ENCODE measurements at regions not wholly inside any gene's neighbourhood (a gene's known extent, or its start where the extent isn't known, plus 50 kb on each side); places are given as distances from the start of the nearest gene placed in this dataset.

GRCh38 chr15:96020797-96021196, 309.7 kb upstream of the NR2F2 start:
- TF ChIP-seq CTCF (IDR thresholded peaks at IDR 0.05; ENCODE audit: insufficient read depth, low read length), result no peak
- no peak for TF ChIP-seq POLR2AphosphoS5 (IDR thresholded peaks at IDR 0.05; ENCODE audit: low read depth)
- TF ChIP-seq REST (IDR thresholded peaks at IDR 0.05; ENCODE audit: insufficient replicate concordance, low read depth), result no peak
- TF ChIP-seq GABPA (IDR thresholded peaks at IDR 0.05; ENCODE audit: low read depth), result no peak
- TF ChIP-seq SPI1 (IDR thresholded peaks at IDR 0.05; ENCODE audit: borderline replicate concordance, low read depth), result no peak
